NT2/D1 (cell line): ENCODE measurements at regions not wholly inside any gene's neighbourhood (a gene's known extent, or its start where the extent isn't known, plus 50 kb on each side); places are given as distances from the start of the nearest gene placed in this dataset.

Experiments used
- DNase-seq: peaks from one replicate; pipeline ENCODE4 v3.0.0-alpha.2; 2011; ENCODE audit warnings: low read depth, low spot score
- H3K27me3 ChIP-seq: 2 replicates; pipeline ENCODE4 v1.6.0; 2011; ENCODE audit warnings: mild to moderate bottlenecking; ENCODE audit not compliant: insufficient read length, insufficient read depth
- H3K36me3 ChIP-seq: 2 replicates; pipeline ENCODE4 v1.6.1; 2011; ENCODE audit warnings: mild to moderate bottlenecking, low read length, mixed read lengths; ENCODE audit not compliant: insufficient read depth, insufficient read length
- H3K4me1 ChIP-seq: 2 replicates; pipeline ENCODE4 v1.5.1; 2011; ENCODE audit not compliant: insufficient read depth, insufficient read length
- H3K4me3 ChIP-seq: 2 replicates; pipeline ENCODE4 v1.5.1; 2011; ENCODE audit warnings: low read depth; ENCODE audit not compliant: insufficient read length
- H3K9ac ChIP-seq: 2 replicates; pipeline ENCODE4 v1.6.0; 2011; ENCODE audit warnings: low read depth; ENCODE audit not compliant: insufficient read length
- H3K9me3 ChIP-seq: 2 replicates; pipeline ENCODE4 v1.5.1; 2011; ENCODE audit warnings: mild to moderate bottlenecking, low read length; ENCODE audit not compliant: insufficient read depth
- SUZ12 ChIP-seq: IDR thresholded peaks from 2 replicates; pipeline ENCODE4 v1.6.1; 2011; ENCODE audit not compliant: insufficient read length, insufficient read depth; ENCODE audit errors: extremely low read depth
- YY1 ChIP-seq: IDR thresholded peaks from 2 replicates; pipeline ENCODE4 v1.6.1; 2011; ENCODE audit not compliant: insufficient read length, insufficient read depth
- ZNF274 ChIP-seq: IDR thresholded peaks from 2 replicates; pipeline ENCODE4 v1.6.1; 2011; ENCODE audit warnings: mild to moderate bottlenecking, low read depth, low read length

DNA sequence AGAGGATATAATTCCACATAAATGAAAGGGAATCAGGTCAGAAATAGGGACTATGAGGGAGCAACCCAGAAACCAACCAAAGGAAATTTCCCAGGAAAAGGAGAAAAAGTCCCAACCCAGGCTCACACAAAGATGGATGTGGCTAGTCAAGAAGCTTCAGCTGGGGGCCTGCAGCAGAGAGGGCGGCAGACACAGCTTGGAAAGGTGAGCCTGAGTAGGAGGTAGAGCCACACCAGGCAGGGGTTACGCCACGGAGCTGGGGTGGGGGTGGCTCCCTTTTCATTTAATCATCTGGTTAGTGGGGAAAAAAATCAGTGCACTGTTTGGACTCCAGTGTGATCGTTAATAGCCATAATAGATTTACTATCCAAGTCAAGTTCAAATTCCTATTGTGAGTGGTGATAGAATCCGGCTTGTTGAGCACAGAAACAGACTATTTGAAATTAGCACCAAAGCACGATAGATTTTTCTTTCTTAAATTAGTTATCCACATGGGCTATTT lies 220.6 kb downstream of the TPBG start:
- no peak for TF ChIP-seq SUZ12
- no peak for TF ChIP-seq ZNF274
- TF ChIP-seq YY1: no peak
- Histone ChIP-seq H3K4me3 (no peak overlapping the region), H3K27me3 (no peaks in the 10 kb centered on the region), H3K9ac (no peak overlapping the region), H3K9me3 (no peaks in the 10 kb centered on the region), H3K4me1 (no peaks in the 10 kb centered on the region), H3K36me3 (no peaks in the 10 kb centered on the region)
- DNase-seq: no peak

DNA sequence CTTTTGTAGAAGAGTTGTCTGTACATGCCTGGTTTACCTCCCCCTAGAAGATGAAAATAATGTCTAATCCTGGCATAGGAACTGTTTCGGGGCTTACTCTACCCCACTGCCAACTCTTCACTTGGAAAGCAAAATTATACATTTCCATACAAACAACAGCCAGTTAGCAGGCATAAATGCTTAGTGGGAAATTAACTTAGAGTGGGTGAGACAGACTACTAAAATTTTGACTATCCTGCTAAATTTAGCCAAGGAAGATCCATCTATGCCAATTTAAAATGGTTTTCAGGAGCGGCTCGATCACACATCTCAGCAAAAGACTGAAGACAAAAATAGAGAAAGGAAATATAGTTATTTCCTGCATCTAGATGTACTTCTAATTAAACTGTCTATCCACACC lies 221.2 kb downstream of the TPBG start:
- H3K27me3 ChIP-seq: no peaks in the 10 kb centered on the region
- TF ChIP-seq SUZ12: no peak
- no peak for TF ChIP-seq ZNF274
- no peak for TF ChIP-seq YY1
- H3K9me3 ChIP-seq: no peaks in the 10 kb centered on the region
- no peaks in the 10 kb centered on the region for H3K4me1 ChIP-seq
- H3K9ac ChIP-seq: no peak overlapping the region
- H3K36me3 ChIP-seq: no peaks in the 10 kb centered on the region
- H3K4me3 ChIP-seq: no peak overlapping the region
- no peak for DNase-seq

DNA sequence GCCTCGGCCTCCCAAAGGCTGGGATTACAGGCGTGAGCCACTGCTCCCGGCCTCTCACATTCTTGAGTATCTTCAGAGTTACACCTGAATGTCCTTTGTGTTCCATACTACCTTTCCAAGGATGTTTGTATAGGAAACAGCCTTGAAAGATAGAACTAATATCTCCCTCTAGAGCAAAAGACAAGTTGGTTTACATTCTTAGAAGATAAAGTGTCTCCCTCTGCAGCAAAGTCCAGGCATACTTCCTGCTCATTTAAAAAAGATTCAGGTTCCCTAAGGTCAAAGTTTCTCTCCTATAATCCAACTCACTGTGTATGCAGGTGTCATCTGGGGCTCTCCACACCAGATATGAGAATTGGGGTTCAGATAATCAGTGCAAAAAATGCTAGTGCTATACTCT lies 224.4 kb downstream of the TPBG start:
- Histone ChIP-seq H3K9me3 (no peaks in the 10 kb centered on the region), H3K36me3 (no peaks in the 10 kb centered on the region), H3K4me1 (no peaks in the 10 kb centered on the region), H3K27me3 (no peaks in the 10 kb centered on the region), H3K9ac (no peak overlapping the region), H3K4me3 (no peak overlapping the region)
- no peak for TF ChIP-seq SUZ12
- TF ChIP-seq ZNF274: no peak
- TF ChIP-seq YY1: no peak
- no peak for DNase-seq

DNA sequence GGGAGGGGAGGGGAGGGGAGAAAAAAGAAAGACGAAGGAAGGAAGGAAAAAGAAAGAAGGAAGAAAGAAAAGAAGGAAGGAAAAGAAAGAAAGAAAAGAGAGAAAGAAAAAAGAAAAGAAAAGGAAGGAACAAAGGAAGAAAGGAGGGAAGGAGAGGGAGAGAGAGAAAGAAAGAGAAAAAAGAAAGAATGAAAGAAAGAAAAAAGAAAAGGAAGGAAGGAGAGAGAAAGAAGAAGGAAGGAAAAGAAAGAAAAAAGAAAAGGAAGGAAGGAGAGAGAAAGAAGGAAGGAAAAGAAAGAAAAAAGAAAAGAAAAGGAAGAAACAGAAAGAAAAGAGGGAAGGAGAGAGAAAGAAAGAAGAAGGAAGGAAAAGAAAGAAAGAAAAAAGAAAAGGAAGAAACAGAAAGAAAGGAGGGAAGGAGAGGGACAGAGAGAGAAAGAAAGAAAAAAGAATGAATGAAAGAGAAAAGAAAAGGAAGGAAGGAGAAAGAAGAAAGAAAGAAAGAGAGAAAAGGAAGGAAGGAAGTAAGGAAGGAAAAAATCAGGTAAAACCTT lies 225.3 kb downstream of the TPBG start:
- Histone ChIP-seq H3K9me3 (no peaks in the 10 kb centered on the region), H3K4me3 (no peak overlapping the region), H3K4me1 (no peaks in the 10 kb centered on the region), H3K27me3 (no peaks in the 10 kb centered on the region), H3K9ac (no peak overlapping the region), H3K36me3 (no peaks in the 10 kb centered on the region)
- no peak for DNase-seq
- TF ChIP-seq ZNF274: no peak
- no peak for TF ChIP-seq SUZ12
- no peak for TF ChIP-seq YY1

DNA sequence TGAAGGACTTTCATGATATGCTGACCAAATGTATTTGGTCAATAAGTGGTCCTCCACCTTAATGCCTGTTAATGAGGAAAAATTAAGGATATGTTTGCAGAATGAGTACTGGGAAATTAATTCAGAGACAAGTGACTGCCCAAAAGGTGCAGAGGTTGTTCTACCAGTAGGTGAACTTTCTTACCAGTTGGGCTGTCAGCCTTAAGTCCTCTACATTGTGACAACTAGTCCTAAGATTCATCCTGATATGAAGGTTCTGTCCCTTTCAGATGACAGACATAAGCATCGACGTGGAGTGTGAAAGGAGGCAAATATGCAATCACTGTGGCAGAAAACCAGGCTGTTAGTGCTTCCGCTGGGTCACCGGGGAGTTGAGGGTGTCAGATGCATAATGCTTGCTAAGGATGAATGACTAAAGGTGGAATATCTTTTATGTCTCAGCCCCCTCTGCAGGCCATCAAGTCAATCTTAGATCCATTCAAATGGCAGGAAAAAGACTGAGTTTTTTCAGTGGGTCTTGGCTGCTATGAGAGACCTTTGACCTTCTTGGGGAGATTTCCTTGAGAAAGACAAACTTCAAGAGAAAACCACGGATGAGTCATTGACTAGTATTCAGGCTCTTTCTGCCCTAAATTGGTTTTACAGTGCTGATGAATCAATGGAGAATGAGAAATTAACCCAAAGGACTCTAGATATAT lies 226.0 kb downstream of the TPBG start:
- Histone ChIP-seq H3K9me3 (no peaks in the 10 kb centered on the region), H3K4me3 (no peak overlapping the region), H3K27me3 (no peaks in the 10 kb centered on the region), H3K9ac (no peak overlapping the region), H3K4me1 (no peaks in the 10 kb centered on the region), H3K36me3 (no peaks in the 10 kb centered on the region)
- peak; percentile 30 for DNase-seq
- TF ChIP-seq YY1 (no peak), SUZ12 (no peak), ZNF274 (no peak)

DNA sequence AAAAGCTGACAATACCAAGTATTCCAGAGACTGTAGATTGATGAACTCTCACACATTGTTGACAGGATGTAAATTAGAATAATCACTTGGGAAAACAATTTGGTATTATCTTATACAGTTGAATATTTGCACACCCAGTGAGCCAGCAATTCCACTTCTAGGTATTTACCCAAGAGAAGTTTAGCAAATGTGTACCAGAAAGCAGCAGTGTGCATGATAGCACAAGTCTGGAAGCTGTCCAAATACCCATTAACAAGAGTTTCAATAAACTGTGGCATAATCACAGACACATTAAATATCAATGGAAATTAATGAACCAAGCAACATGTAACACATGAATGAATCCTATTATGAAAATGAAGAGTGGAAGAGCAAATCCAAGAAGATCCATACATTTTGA lies 233.6 kb downstream of the TPBG start:
- no peak overlapping the region for H3K4me3 ChIP-seq
- no peak for DNase-seq
- no peaks in the 10 kb centered on the region for H3K4me1 ChIP-seq
- no peaks in the 10 kb centered on the region for H3K36me3 ChIP-seq
- no peak for TF ChIP-seq SUZ12
- TF ChIP-seq YY1: no peak
- no peak for TF ChIP-seq ZNF274
- no peaks in the 10 kb centered on the region for H3K9me3 ChIP-seq
- H3K27me3 ChIP-seq: no peaks in the 10 kb centered on the region
- H3K9ac ChIP-seq: no peak overlapping the region

DNA sequence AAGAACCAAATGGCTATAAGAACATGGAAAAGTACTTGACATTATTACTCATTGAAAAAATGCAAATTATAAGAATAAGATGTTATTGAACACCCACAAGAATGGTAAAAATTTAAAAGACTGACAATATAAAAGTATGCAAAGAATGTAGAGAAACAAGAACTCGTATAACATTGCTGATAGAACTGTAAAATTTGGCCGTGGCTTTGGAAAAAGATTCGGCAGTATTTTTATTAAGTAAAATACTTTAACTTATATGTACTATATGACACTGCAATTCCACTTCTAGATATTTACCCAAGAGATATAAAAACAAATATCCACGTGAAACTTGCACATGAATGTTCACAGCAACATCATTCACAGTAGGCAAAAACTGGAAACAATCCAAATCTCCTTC lies 239.2 kb downstream of the TPBG start:
- Histone ChIP-seq H3K9me3 (no peaks in the 10 kb centered on the region), H3K27me3 (no peaks in the 10 kb centered on the region), H3K9ac (no peak overlapping the region), H3K4me3 (no peak overlapping the region), H3K36me3 (no peaks in the 10 kb centered on the region), H3K4me1 (no peaks in the 10 kb centered on the region)
- no peak for DNase-seq
- TF ChIP-seq YY1 (no peak), SUZ12 (no peak), ZNF274 (no peak)
